ENCODE measurements at regions not wholly inside any gene's neighbourhood (a gene's known extent, or its start where the extent isn't known, plus 50 kb on each side); places are given as distances from the start of the nearest gene placed in this dataset.
A peak's percentile ranks its signal among the peaks of the same experiment; 100 is the strongest.

DNA sequence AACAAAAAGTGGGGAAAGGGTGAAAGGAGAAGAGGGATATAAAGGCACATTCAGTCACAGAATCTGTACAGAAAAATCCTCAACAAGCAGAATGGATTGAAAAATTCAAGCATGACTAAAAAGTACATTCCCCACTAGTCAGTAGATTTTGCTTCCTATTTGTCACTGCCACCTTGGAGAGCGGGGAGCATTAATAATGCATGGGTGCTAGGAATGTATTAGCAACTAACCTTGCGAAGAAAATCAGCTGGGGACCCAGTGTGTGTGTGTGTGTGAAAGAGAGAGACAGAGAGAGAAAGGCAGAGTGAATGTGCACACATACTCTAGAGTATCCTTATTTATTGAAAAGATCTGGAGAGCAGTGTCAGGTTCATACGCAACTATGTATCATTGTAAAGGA is 968.7 kb upstream of the ZEB2 start:
- CTCF ChIA-PET: no interaction called here
- H3K27ac ChIP-seq: no peak overlapping the region
- TF ChIP-seq, protein P1, sequence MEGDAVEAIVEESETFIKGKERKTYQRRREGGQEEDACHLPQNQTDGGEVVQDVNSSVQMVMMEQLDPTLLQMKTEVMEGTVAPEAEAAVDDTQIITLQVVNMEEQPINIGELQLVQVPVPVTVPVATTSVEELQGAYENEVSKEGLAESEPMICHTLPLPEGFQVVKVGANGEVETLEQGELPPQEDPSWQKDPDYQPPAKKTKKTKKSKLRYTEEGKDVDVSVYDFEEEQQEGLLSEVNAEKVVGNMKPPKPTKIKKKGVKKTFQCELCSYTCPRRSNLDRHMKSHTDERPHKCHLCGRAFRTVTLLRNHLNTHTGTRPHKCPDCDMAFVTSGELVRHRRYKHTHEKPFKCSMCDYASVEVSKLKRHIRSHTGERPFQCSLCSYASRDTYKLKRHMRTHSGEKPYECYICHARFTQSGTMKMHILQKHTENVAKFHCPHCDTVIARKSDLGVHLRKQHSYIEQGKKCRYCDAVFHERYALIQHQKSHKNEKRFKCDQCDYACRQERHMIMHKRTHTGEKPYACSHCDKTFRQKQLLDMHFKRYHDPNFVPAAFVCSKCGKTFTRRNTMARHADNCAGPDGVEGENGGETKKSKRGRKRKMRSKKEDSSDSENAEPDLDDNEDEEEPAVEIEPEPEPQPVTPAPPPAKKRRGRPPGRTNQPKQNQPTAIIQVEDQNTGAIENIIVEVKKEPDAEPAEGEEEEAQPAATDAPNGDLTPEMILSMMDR (conservative IDR thresholded peaks at IDR 0.05; ENCODE audit: low read depth): no peak
- POLR2A ChIA-PET (ENCODE audit: low non-redundant PET): no interaction called here
- DNase-seq (ENCODE audit: low spot score): no peak

GRCh38 chr2:145484448-145485097 is 964.7 kb upstream of the ZEB2 start:
- POLR2A ChIA-PET (ENCODE audit: low non-redundant PET): no interaction called here
- CTCF ChIA-PET: interaction anchor here (0.6 to 0.7 kb wide), 2 partner anchors 11 to 1176 kb away, joined by 3 to 4 read pairs; no protein-coding TSS in a partner anchor

DNA sequence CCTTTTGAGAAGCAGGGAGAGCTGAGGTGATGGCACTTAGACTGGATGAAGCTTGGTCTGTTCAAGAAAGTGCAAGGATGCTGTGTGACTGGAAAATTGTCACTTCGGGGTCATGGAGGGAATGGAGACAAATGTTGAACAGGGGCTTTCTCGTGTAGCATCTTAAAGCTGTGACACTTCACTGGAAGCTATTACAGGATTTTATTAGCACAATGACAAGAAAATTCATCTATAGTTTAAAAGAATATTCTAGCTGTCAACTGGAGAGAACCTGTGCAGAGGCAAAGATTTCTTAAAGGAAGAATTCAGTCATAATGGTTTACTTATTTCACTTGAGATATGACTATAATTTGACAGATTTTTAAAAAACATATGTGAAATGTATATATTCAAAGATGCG is 963.9 kb upstream of the ZEB2 start:
- no peak overlapping the region for H3K27ac ChIP-seq
- CTCF ChIA-PET: no interaction called here
- POLR2A ChIA-PET (ENCODE audit: low non-redundant PET): no interaction called here
- TF ChIP-seq, protein P1 (conservative IDR thresholded peaks at IDR 0.05; ENCODE audit: low read depth): no peak
- no peak for DNase-seq (ENCODE audit: low spot score)

More at GRCh38 chr2:145484448-145485097, 964.7 kb upstream of the ZEB2 start:
- TF ChIP-seq, protein P1 (conservative IDR thresholded peaks at IDR 0.05; ENCODE audit: low read depth): peak; percentile 32
- no peak overlapping the region for H3K27ac ChIP-seq
- DNase-seq (ENCODE audit: low spot score): peak; percentile 49

- ChIA-PET POLR2A (ENCODE audit: low non-redundant PET) (no interaction called here), CTCF (interaction anchor here (0.6 to 0.7 kb wide), 2 partner anchors 294 to 350 kb away, joined by 3 to 7 read pairs; no protein-coding TSS in a partner anchor)
- H3K27ac ChIP-seq: no peak overlapping the region
- DNase-seq (ENCODE audit: low spot score): no peak
- TF ChIP-seq, protein P1 (conservative IDR thresholded peaks at IDR 0.05; ENCODE audit: low read depth): no peak
Observed at GRCh38 chr2:145481334-145481922, 961.5 kb upstream of the ZEB2 start.

DNA sequence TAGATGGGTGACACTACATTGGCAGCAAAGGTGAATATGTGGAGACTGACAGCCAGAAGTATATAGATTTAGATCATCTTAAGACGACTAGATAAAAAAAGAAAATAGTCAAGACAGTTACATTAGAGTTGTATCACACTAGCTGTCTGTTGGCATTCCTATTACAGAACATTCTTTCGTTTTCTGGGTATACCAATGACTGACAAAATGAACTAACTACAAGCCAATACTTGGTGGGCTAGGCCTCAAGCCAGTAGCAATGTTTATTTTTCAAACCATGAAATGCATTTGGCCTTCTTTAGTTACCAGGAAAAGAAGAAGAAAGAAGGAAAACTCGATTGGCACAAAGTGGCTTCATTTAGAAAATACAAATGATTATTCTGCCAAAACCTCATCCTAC is 944.9 kb upstream of the ZEB2 start:
- DNase-seq (ENCODE audit: low spot score): no peak
- POLR2A ChIA-PET (ENCODE audit: low non-redundant PET): no interaction called here
- CTCF ChIA-PET: no interaction called here
- H3K27ac ChIP-seq: no peak overlapping the region
- TF ChIP-seq, protein P1 (conservative IDR thresholded peaks at IDR 0.05; ENCODE audit: low read depth): no peak

- H3K27ac ChIP-seq: no peak overlapping the region
- ChIA-PET POLR2A (ENCODE audit: low non-redundant PET) (no interaction called here), CTCF (no interaction called here)
Observed at GRCh38 chr2:145460112-145460511, 940.2 kb upstream of the ZEB2 start.

More at GRCh38 chr2:145460112-145460511, 940.2 kb upstream of the ZEB2 start:
- no peak for DNase-seq (ENCODE audit: low spot score)
- TF ChIP-seq, protein P1 (conservative IDR thresholded peaks at IDR 0.05; ENCODE audit: low read depth): no peak
